ENCODE measurements at regions not wholly inside any gene's neighbourhood (a gene's known extent, or its start where the extent isn't known, plus 50 kb on each side); places are given as distances from the start of the nearest gene placed in this dataset.

- TF ChIP-seq EZH2phosphoT487 (IDR thresholded peaks at IDR 0.05; ENCODE audit: low read length), result no peak
- TF ChIP-seq CTCF (IDR thresholded peaks at IDR 0.05; ENCODE audit: low read length), result no peak
Observed at GRCh38 chr5:61796773-61797172, 464.7 kb downstream of the ZSWIM6 start.
